ENCODE measurements at regions not wholly inside any gene's neighbourhood (a gene's known extent, or its start where the extent isn't known, plus 50 kb on each side); places are given as distances from the start of the nearest gene placed in this dataset.

DNA sequence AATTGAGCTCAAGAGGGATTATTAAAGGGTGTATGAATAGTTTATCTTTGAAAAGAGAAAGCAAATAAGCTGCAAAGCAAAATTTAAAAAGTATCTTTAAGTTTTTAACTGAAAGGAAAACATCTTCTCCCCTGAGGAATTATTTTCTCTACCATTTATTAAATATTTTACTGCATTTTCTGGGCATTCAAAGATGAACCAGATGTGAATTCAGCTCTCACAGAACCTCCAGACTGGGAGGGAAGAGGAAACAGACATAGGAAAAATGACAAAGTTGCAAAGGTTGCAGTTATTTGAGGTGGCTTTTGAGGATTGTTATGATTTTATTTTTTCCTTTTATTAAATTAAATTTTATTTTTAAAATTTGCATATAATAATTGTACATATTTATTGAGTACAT lies 122.7 kb upstream of the SESN3 start:
- TF ChIP-seq, protein P1, sequence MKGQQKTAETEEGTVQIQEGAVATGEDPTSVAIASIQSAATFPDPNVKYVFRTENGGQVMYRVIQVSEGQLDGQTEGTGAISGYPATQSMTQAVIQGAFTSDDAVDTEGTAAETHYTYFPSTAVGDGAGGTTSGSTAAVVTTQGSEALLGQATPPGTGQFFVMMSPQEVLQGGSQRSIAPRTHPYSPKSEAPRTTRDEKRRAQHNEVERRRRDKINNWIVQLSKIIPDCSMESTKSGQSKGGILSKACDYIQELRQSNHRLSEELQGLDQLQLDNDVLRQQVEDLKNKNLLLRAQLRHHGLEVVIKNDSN (IDR thresholded peaks at IDR 0.05) = no peak
- TF ChIP-seq, protein P2, sequence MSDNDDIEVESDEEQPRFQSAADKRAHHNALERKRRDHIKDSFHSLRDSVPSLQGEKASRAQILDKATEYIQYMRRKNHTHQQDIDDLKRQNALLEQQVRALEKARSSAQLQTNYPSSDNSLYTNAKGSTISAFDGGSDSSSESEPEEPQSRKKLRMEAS (IDR thresholded peaks at IDR 0.05) = no peak

DNA sequence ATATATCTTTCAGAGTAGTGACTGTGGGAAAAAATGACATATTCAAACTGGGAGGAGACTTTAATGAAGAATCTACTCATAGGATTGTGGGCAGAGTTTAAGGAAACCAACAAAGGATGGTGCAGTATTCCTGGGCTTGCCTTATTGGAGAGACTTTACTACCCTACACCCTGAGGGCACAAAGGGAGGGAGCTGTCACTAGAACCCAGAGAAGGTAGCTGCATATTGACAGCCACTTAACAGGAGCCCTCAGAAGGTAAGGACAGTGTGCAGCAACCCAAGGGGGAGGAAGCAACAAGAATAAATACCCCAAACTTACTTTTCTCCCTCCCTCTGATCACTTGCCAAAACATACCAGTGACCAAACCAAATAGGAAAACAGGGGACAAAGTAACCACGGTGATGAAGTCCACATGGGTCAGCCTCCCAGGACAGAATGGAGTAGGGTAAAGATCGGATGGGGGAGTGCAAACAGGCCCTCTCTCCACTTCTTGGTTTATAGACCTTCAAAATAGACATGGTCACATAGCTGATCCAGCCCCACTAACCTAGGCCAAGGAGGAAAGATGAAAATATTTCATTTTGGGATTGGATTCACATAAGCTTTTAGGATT lies 121.8 kb upstream of the SESN3 start:
- no peak for TF ChIP-seq ZBTB7A (IDR thresholded peaks at IDR 0.05; ENCODE audit: low read depth)
- no peak for TF ChIP-seq EP300 (IDR thresholded peaks at IDR 0.05; ENCODE audit: borderline replicate concordance)
- no peak for TF ChIP-seq EGR1 (IDR thresholded peaks at IDR 0.05)
- TF ChIP-seq, protein P2 (IDR thresholded peaks at IDR 0.05) = no peak
- TF ChIP-seq, protein P3, sequence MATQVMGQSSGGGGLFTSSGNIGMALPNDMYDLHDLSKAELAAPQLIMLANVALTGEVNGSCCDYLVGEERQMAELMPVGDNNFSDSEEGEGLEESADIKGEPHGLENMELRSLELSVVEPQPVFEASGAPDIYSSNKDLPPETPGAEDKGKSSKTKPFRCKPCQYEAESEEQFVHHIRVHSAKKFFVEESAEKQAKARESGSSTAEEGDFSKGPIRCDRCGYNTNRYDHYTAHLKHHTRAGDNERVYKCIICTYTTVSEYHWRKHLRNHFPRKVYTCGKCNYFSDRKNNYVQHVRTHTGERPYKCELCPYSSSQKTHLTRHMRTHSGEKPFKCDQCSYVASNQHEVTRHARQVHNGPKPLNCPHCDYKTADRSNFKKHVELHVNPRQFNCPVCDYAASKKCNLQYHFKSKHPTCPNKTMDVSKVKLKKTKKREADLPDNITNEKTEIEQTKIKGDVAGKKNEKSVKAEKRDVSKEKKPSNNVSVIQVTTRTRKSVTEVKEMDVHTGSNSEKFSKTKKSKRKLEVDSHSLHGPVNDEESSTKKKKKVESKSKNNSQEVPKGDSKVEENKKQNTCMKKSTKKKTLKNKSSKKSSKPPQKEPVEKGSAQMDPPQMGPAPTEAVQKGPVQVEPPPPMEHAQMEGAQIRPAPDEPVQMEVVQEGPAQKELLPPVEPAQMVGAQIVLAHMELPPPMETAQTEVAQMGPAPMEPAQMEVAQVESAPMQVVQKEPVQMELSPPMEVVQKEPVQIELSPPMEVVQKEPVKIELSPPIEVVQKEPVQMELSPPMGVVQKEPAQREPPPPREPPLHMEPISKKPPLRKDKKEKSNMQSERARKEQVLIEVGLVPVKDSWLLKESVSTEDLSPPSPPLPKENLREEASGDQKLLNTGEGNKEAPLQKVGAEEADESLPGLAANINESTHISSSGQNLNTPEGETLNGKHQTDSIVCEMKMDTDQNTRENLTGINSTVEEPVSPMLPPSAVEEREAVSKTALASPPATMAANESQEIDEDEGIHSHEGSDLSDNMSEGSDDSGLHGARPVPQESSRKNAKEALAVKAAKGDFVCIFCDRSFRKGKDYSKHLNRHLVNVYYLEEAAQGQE (IDR thresholded peaks at IDR 0.05; ENCODE audit: low read depth) = no peak
- no peak for TF ChIP-seq YY1 (IDR thresholded peaks at IDR 0.05; ENCODE audit: low read depth)
- TF ChIP-seq, protein P1 (IDR thresholded peaks at IDR 0.05) = no peak
- TF ChIP-seq TEAD4 (IDR thresholded peaks at IDR 0.05) = no peak
- TF ChIP-seq RAD21 (IDR thresholded peaks at IDR 0.05; ENCODE audit: low read depth) = no peak
- TF ChIP-seq TAF1 (IDR thresholded peaks at IDR 0.05; ENCODE audit: low read depth) = no peak
- TF ChIP-seq TCF12 (IDR thresholded peaks at IDR 0.05; ENCODE audit: low read depth) = no peak
- no peak for TF ChIP-seq CEBPB (IDR thresholded peaks at IDR 0.05)
- no peak for TF ChIP-seq FOXM1 (IDR thresholded peaks at IDR 0.05; ENCODE audit: borderline replicate concordance, low read depth)
- TF ChIP-seq CREB1 (IDR thresholded peaks at IDR 0.05; ENCODE audit: low read depth) = no peak
- no peak for TF ChIP-seq NFIC (IDR thresholded peaks at IDR 0.05)

DNA sequence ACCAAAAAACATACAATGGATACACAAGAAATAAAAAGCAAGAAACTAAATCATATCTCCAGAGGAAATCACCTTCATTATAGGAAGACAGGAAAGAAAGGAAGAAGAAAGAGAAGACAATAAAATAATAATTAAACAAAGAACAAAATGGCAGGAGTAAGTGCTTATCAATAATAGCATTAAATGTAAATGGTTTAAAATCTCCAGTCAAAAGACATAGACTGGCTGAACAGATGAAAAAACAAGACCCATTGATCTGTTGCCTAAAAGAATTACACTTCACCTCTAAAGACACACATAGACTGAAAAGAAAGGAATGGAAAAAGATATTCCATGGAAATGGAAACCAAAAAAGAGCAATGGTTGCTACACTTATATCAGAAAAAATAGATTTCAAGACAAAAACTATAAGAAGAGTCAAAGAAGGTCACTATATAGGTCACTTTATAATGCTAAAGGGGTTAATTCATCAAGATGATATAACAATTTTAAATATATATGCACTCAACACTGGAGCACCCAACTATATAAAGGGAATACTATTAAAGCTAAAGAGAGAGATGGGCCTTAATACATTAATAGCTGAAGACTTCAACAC lies 118.4 kb upstream of the SESN3 start:
- TF ChIP-seq TAF1 (IDR thresholded peaks at IDR 0.05; ENCODE audit: low read depth) (no peak), EP300 (IDR thresholded peaks at IDR 0.05; ENCODE audit: borderline replicate concordance) (no peak), ZBTB7A (IDR thresholded peaks at IDR 0.05; ENCODE audit: low read depth) (no peak), FOXM1 (IDR thresholded peaks at IDR 0.05; ENCODE audit: borderline replicate concordance, low read depth) (no peak), CREB1 (IDR thresholded peaks at IDR 0.05; ENCODE audit: low read depth) (no peak), YY1 (IDR thresholded peaks at IDR 0.05; ENCODE audit: low read depth) (no peak), CEBPB (IDR thresholded peaks at IDR 0.05) (no peak), EGR1 (IDR thresholded peaks at IDR 0.05) (no peak), TEAD4 (IDR thresholded peaks at IDR 0.05) (no peak), TCF12 (IDR thresholded peaks at IDR 0.05; ENCODE audit: low read depth) (no peak), RAD21 (IDR thresholded peaks at IDR 0.05; ENCODE audit: low read depth) (no peak), NFIC (IDR thresholded peaks at IDR 0.05) (no peak)
- TF ChIP-seq, protein P1 (IDR thresholded peaks at IDR 0.05) = no peak
- TF ChIP-seq, protein P3 (IDR thresholded peaks at IDR 0.05; ENCODE audit: low read depth) = no peak
- TF ChIP-seq, protein P2 (IDR thresholded peaks at IDR 0.05) = no peak

DNA sequence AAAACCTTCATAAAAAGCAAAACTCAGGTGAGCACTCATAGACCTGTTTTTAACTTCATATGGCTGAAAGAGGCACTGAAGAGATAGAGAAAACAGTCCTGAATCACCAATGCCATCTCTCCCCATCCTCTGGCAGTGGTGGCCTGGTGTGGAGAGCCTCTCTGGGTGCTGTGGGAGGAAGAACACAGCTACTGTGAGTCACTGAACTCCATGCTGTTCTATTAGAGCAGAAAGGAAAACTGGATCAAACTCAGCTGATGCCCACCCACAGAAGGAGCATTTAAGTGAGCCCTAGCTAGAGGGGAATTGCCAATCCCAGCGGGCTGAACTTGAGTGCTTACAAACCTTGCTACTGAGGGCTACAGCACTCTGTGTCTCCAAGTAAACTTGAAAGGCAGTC lies 115.3 kb upstream of the SESN3 start:
- TF ChIP-seq EP300 (IDR thresholded peaks at IDR 0.05; ENCODE audit: borderline replicate concordance) = no peak
- TF ChIP-seq NFIC (IDR thresholded peaks at IDR 0.05) = no peak
- no peak for TF ChIP-seq TCF12 (IDR thresholded peaks at IDR 0.05; ENCODE audit: low read depth)
- TF ChIP-seq EGR1 (IDR thresholded peaks at IDR 0.05) = no peak
- no peak for TF ChIP-seq TEAD4 (IDR thresholded peaks at IDR 0.05)
- no peak for TF ChIP-seq ZBTB7A (IDR thresholded peaks at IDR 0.05; ENCODE audit: low read depth)
- no peak for TF ChIP-seq RAD21 (IDR thresholded peaks at IDR 0.05; ENCODE audit: low read depth)
- no peak for TF ChIP-seq FOXM1 (IDR thresholded peaks at IDR 0.05; ENCODE audit: borderline replicate concordance, low read depth)
- TF ChIP-seq TAF1 (IDR thresholded peaks at IDR 0.05; ENCODE audit: low read depth) = no peak
- TF ChIP-seq, protein P3 (IDR thresholded peaks at IDR 0.05; ENCODE audit: low read depth) = no peak
- no peak for TF ChIP-seq CREB1 (IDR thresholded peaks at IDR 0.05; ENCODE audit: low read depth)
- no peak for TF ChIP-seq YY1 (IDR thresholded peaks at IDR 0.05; ENCODE audit: low read depth)
- TF ChIP-seq CEBPB (IDR thresholded peaks at IDR 0.05) = no peak
- TF ChIP-seq, protein P2 (IDR thresholded peaks at IDR 0.05) = no peak
